Hepatocyte (in vitro differentiated cells): ENCODE measurements at regions not wholly inside any gene's neighbourhood (a gene's known extent, or its start where the extent isn't known, plus 50 kb on each side); places are given as distances from the start of the nearest gene placed in this dataset.

ENCODE experiments used
- CTCF ChIP-seq: fragments of 200-600 bp; sonication (generic); IDR thresholded peaks from 2 replicates; pipeline ENCODE4 v1.5.1; 2016; ENCODE audit warnings: antibody characterized with exemption, mild to moderate bottlenecking; ENCODE audit not compliant: poor library complexity
- EZH2phosphoT487 ChIP-seq: fragments of 200-600 bp; sonication (generic); IDR thresholded peaks from one replicate; pipeline ENCODE4 v1.6.1; 2018; ENCODE audit warnings: antibody characterized with exemption, mild to moderate bottlenecking, low read depth, moderate library complexity; ENCODE audit not compliant: unreplicated experiment, severe bottlenecking

GRCh38 chr2:157149270-157149669 is 108.2 kb upstream of the GALNT5 start:
- TF ChIP-seq CTCF: no peak
- no peak for TF ChIP-seq EZH2phosphoT487
